H1 (cell line): ENCODE measurements at regions not wholly inside any gene's neighbourhood (a gene's known extent, or its start where the extent isn't known, plus 50 kb on each side); places are given as distances from the start of the nearest gene placed in this dataset.

Experiments used
- CTCF ChIA-PET: fragments of 300-600 bp; sonication (Branson Sonifier 250); formaldehyde crosslinking; loops from one replicate; lab custom pipeline; 2021; ENCODE audit not compliant: partially characterized antibody; lab: Charles Lee
- POLR2A ChIA-PET: fragments of 300-600 bp; sonication (Branson Sonifier 250); formaldehyde crosslinking; loops from one replicate; lab custom pipeline; 2021; ENCODE audit warnings: inconsistent platforms; ENCODE audit not compliant: partially characterized antibody; lab: Charles Lee
- DNase-seq, 2 experiments: peaks; one replicate each; pipeline versions ENCODE4 v3.0.0 to v3.0.0-alpha.2; 2010 to 2022; ENCODE audit warnings: low spot score in 2 of 2, low read depth in 1 of 2, mixed read lengths in 1 of 2
- FAIRE-seq: peaks from 2 replicates; lab custom pipeline; 2011; peaks lifted over from hg19 to GRCh38; lab: Jason Lieb, UNC
- H2AFZ ChIP-seq: 2 replicates; pipeline ENCODE4 v1.8.1; 2012; ENCODE audit warnings: low read length, inconsistent platforms
- H2AK5ac ChIP-seq: 2 replicates; pipeline ENCODE4 v1.6.1; 2013; ENCODE audit warnings: low read depth, low read length
- H2BK120ac ChIP-seq: replicated peaks from 2 replicates; pipeline ENCODE3; 2013; ENCODE audit warnings: low read depth, low read length, inconsistent platforms
- H2BK12ac ChIP-seq: 2 replicates; pipeline ENCODE4 v1.6.1; 2013; ENCODE audit warnings: low read depth, low read length
- H2BK15ac ChIP-seq: 2 replicates; pipeline ENCODE4 v1.6.1; 2013; ENCODE audit warnings: low read length
- H2BK20ac ChIP-seq: 2 replicates; pipeline ENCODE4 v1.6.1; 2013; ENCODE audit warnings: low read length
- H2BK5ac ChIP-seq: 2 replicates; pipeline ENCODE4 v1.6.1; 2013; ENCODE audit warnings: low read depth, low read length
- H3K14ac ChIP-seq: 2 replicates; pipeline ENCODE4 v1.6.1; 2013; ENCODE audit warnings: inconsistent platforms; ENCODE audit not compliant: insufficient read length
- H3K18ac ChIP-seq: 2 replicates; pipeline ENCODE4 v1.6.1; 2013; ENCODE audit warnings: low read length; ENCODE audit errors: extremely low read depth
- H3K23ac ChIP-seq: 2 replicates; pipeline ENCODE4 v1.6.1; 2013; ENCODE audit warnings: inconsistent platforms; ENCODE audit not compliant: insufficient read length
- H3K23me2 ChIP-seq: 2 replicates; pipeline ENCODE4 v1.6.1; 2013; ENCODE audit warnings: low read depth, low read length
- H3K27ac ChIP-seq: 2 replicates; pipeline ENCODE4 v1.6.1; 2011; ENCODE audit warnings: low read depth, low read length, inconsistent platforms
- H3K27me3 ChIP-seq, 4 experiments: replicated peaks in 1 of 4; 1 replicate in 1 of 4; 2 replicates in 3 of 4; pipeline versions ENCODE4 v1.6.1 to v1.8.1; 2011 to 2013; ENCODE audit warnings: low read length in 3 of 4, mild to moderate bottlenecking in 3 of 4, inconsistent platforms in 2 of 4, mixed read lengths in 2 of 4, moderate library complexity in 1 of 4; ENCODE audit not compliant: control insufficient read depth in 3 of 4, insufficient read depth in 3 of 4; ENCODE audit errors: extremely low read depth in 1 of 4
- H3K36me3 ChIP-seq, 4 experiments: 2 replicates each; pipeline versions ENCODE4 v1.6.1 to v1.8.1; 2011 to 2013; ENCODE audit warnings: mild to moderate bottlenecking in 4 of 4, low read length in 3 of 4, moderate library complexity in 2 of 4, control low read depth in 1 of 4, inconsistent platforms in 1 of 4; ENCODE audit not compliant: insufficient read depth in 4 of 4, control insufficient read depth in 2 of 4
- H3K4ac ChIP-seq: replicated peaks from 2 replicates; pipeline ENCODE3; 2013; ENCODE audit warnings: low read length, low read depth, mixed read lengths, inconsistent platforms; ENCODE audit not compliant: insufficient read length
- H3K4me1 ChIP-seq, 4 experiments: replicated peaks in 1 of 4; 1 replicate in 1 of 4; 2 replicates in 3 of 4; pipeline versions ENCODE4 v1.6.1 to v1.8.1; 2011 to 2013; ENCODE audit warnings: low read length in 3 of 4, inconsistent platforms in 2 of 4, mixed read lengths in 1 of 4; ENCODE audit not compliant: insufficient read depth in 4 of 4, control insufficient read depth in 3 of 4
- H3K4me2 ChIP-seq, 2 experiments: 2 replicates each; pipeline versions ENCODE4 v1.6.1 to v1.8.1; 2011 to 2013; ENCODE audit warnings: low read depth in 2 of 2, low read length in 2 of 2, control low read depth in 1 of 2, inconsistent platforms in 1 of 2, mild to moderate bottlenecking in 1 of 2; ENCODE audit not compliant: insufficient read depth in 1 of 2
- H3K4me3 ChIP-seq, 4 experiments: fragments of 200-600, 300-600 bp in 1 of 4; sonication (generic), shearing (Covaris generic), sonication (Bioruptor Twin) in 1 of 4; 2 replicates each; pipeline versions ENCODE4 v1.5.1 to v1.8.1; 2011 to 2016; ENCODE audit warnings: low read length in 4 of 4, low read depth in 3 of 4, control low read depth in 2 of 4, inconsistent platforms in 2 of 4, mild to moderate bottlenecking in 2 of 4, mixed read lengths in 1 of 4, moderate library complexity in 1 of 4; ENCODE audit not compliant: insufficient read depth in 2 of 4; ENCODE audit errors: extremely low read depth in 1 of 4
- H3K56ac ChIP-seq: replicated peaks from 2 replicates; pipeline ENCODE3; 2013; ENCODE audit warnings: low read depth, mild to moderate bottlenecking, mixed read lengths, low read length, inconsistent platforms; ENCODE audit not compliant: insufficient read length
- H3K79me1 ChIP-seq: 2 replicates; pipeline ENCODE4 v1.6.1; 2013; ENCODE audit warnings: low read depth, low read length, control low read depth
- H3K79me2 ChIP-seq, 2 experiments: 2 replicates each; pipeline versions ENCODE4 v1.6.1 to v1.8.1; 2012 to 2013; ENCODE audit warnings: low read length in 2 of 2, mild to moderate bottlenecking in 2 of 2, inconsistent platforms in 1 of 2; ENCODE audit not compliant: insufficient read depth in 2 of 2, control insufficient read depth in 1 of 2
- H3K9ac ChIP-seq, 4 experiments: replicated peaks in 1 of 4; 1 replicate in 1 of 4; 2 replicates in 3 of 4; pipeline versions ENCODE4 v1.6.1 to v1.8.1; 2011 to 2013; ENCODE audit warnings: low read depth in 3 of 4, low read length in 3 of 4, control low read depth in 2 of 4, mild to moderate bottlenecking in 2 of 4, moderate library complexity in 2 of 4, inconsistent platforms in 1 of 4; ENCODE audit errors: extremely low read depth in 1 of 4
- H3K9me3 ChIP-seq, 2 experiments: 2 replicates each; pipeline versions ENCODE4 v1.6.1 to v1.8.1; 2012 to 2013; ENCODE audit warnings: mild to moderate bottlenecking in 2 of 2, moderate library complexity in 2 of 2, control low read depth in 1 of 2, inconsistent platforms in 1 of 2, low read depth in 1 of 2, low read length in 1 of 2, mixed read lengths in 1 of 2; ENCODE audit not compliant: insufficient read depth in 2 of 2
- H4K20me1 ChIP-seq, 2 experiments: replicated peaks in 1 of 2; 2 replicates each; pipeline versions ENCODE3 to v1.8.1; 2011 to 2013; ENCODE audit warnings: inconsistent platforms in 2 of 2, low read length in 2 of 2, mild to moderate bottlenecking in 1 of 2; ENCODE audit not compliant: insufficient read depth in 2 of 2, control insufficient read depth in 1 of 2
- H4K5ac ChIP-seq: 2 replicates; pipeline ENCODE4 v1.6.1; 2013; ENCODE audit warnings: low read length, low read depth, mixed read lengths, inconsistent platforms; ENCODE audit not compliant: insufficient read length
- H4K8ac ChIP-seq: 2 replicates; pipeline ENCODE4 v1.8.0; 2013; ENCODE audit warnings: mild to moderate bottlenecking, moderate library complexity, low read length, inconsistent platforms; ENCODE audit not compliant: insufficient read depth; ENCODE audit errors: extremely low read depth
- H4K91ac ChIP-seq: replicated peaks from 2 replicates; pipeline ENCODE3; 2013; ENCODE audit warnings: low read length, mixed read lengths, inconsistent platforms; ENCODE audit not compliant: insufficient read length
- CBX5 ChIP-seq: fragments of 300-800, 300-1000 bp; sonication (generic); IDR thresholded peaks from 2 replicates; pipeline ENCODE4 v1.7.1; 2016; ENCODE audit warnings: antibody characterized with exemption, low read length, low read depth
- CBX8 ChIP-seq: fragments of 300-800, 300-1000 bp; sonication (generic); IDR thresholded peaks from 2 replicates; pipeline ENCODE4 v1.7.1; 2016; ENCODE audit warnings: low read depth, low read length, borderline replicate concordance
- CEBPB ChIP-seq: IDR thresholded peaks from 2 replicates; pipeline ENCODE4 v1.6.1; 2012; ENCODE audit warnings: low read depth, low read length
- E2F6 ChIP-seq: IDR thresholded peaks from 2 replicates; pipeline ENCODE4 v1.6.1; 2012; ENCODE audit warnings: inconsistent platforms
- EZH2 ChIP-seq: fragments of 200-600 bp; sonication (generic); IDR thresholded peaks from 2 replicates; pipeline ENCODE4 v1.7.1; 2012; ENCODE audit warnings: low read depth, mild to moderate bottlenecking, moderate library complexity, low read length, inconsistent platforms; ENCODE audit not compliant: severe bottlenecking
- NANOG ChIP-seq: IDR thresholded peaks from 2 replicates; pipeline ENCODE4 v1.6.1; 2011; ENCODE audit warnings: low read length, low read depth, mild to moderate bottlenecking, inconsistent platforms; ENCODE audit not compliant: insufficient read depth, poor library complexity, severe bottlenecking
- POU5F1 ChIP-seq: IDR thresholded peaks from 2 replicates; pipeline ENCODE4 v1.6.1; 2011; ENCODE audit warnings: low read depth, mild to moderate bottlenecking, low read length, moderate library complexity
- RFX5 ChIP-seq: IDR thresholded peaks from 2 replicates; pipeline ENCODE4 v1.6.1; 2011; ENCODE audit warnings: low read depth, low read length, improper control_type of control experiment, borderline replicate concordance
- RNF2 ChIP-seq: fragments of 200-900, 300-1000 bp; sonication (generic); IDR thresholded peaks from 2 replicates; pipeline ENCODE4 v1.7.1; 2016; ENCODE audit warnings: borderline replicate concordance, low read depth, mild to moderate bottlenecking, antibody characterized with exemption, low read length; ENCODE audit not compliant: poor library complexity, severe bottlenecking; ENCODE audit errors: missing control alignments
- TBP ChIP-seq: IDR thresholded peaks from 2 replicates; pipeline ENCODE4 v1.6.1; 2011; ENCODE audit warnings: low read depth, low read length, improper control_type of control experiment
- USF2 ChIP-seq: IDR thresholded peaks from 2 replicates; pipeline ENCODE4 v1.6.1; 2011; ENCODE audit warnings: low read length, improper control_type of control experiment
- YY1 ChIP-seq: IDR thresholded peaks from 2 replicates; pipeline ENCODE4 v1.6.1; 2011; ENCODE audit warnings: low read depth, mild to moderate bottlenecking, low read length
- ZNF274 ChIP-seq: IDR thresholded peaks from 2 replicates; pipeline ENCODE4 v1.7.0; 2012; ENCODE audit warnings: low read length, borderline replicate concordance; ENCODE audit errors: extremely low read depth
- WGBS, 2 experiments: shearing (Covaris generic) in 1 of 2; methylation state at CpG; one replicate each; pipeline versions ENCODE4 v1.1.6 to v1.1.7; 2013 to 2015; ENCODE audit warnings: low lambda C conversion rate in 2 of 2, mixed read lengths in 2 of 2, inconsistent platforms in 1 of 2, low coverage in 1 of 2, missing lambda C conversion rate in 1 of 2; ENCODE audit not compliant: insufficient replicate concordance in 2 of 2, insufficient coverage in 1 of 2, insufficient read length in 1 of 2; ENCODE audit errors: extremely low coverage in 1 of 2, missing lambda C conversion rate in 1 of 2; 5-methylcytosine and 5-hydroxymethylcytosine counted together

- CTCF ChIA-PET = interaction anchor here (1.1 kb wide), 1 partner anchor 12 kb away, joined by 3 read pairs; no protein-coding TSS in a partner anchor
- no peak for TF ChIP-seq YY1
- TF ChIP-seq CBX8 = no peak
- no peak for TF ChIP-seq POU5F1
- no peak for TF ChIP-seq EZH2
- no peak for TF ChIP-seq RFX5
- TF ChIP-seq RNF2 = no peak
- no peak for TF ChIP-seq USF2
- TF ChIP-seq NANOG = no peak
- no peak for TF ChIP-seq E2F6
- no peak for TF ChIP-seq ZNF274
- TF ChIP-seq CEBPB = no peak
- TF ChIP-seq TBP = no peak
- TF ChIP-seq CBX5 = no peak
These were observed 2689.2 kb downstream of the PCDH9 start for GRCh38 chr13:64540976-64541375.

More at GRCh38 chr13:64540976-64541375, 2689.2 kb downstream of the PCDH9 start:
- H4K20me1 ChIP-seq = no peaks in the 10 kb centered on the region
- no peak overlapping the region for H2AFZ ChIP-seq
- no peak overlapping the region for H3K56ac ChIP-seq
- no peak overlapping the region for H3K9ac ChIP-seq
- no peak overlapping the region for H3K4me2 ChIP-seq
- H2BK120ac ChIP-seq = no peak overlapping the region
- H3K23ac ChIP-seq = no peak overlapping the region
- H3K23me2 ChIP-seq = no peaks in the 10 kb centered on the region; the same call in 1 of the 2 replicates
- H3K79me1 ChIP-seq = no peaks in the 10 kb centered on the region
- H2BK12ac ChIP-seq = no peak overlapping the region
- no peak overlapping the region for H3K18ac ChIP-seq
- H2BK15ac ChIP-seq = no peak overlapping the region
- no peak overlapping the region for H3K14ac ChIP-seq
- H3K4me1 ChIP-seq = no peaks in the 10 kb centered on the region
- DNase-seq (no peak), FAIRE-seq (no peak)
- 62% methylated on average over 2 of the region's 2 CpGs; no CpG with 5 or more reads in 1 of the 2 experiments for WGBS, 2 experiments
- H3K4me3 ChIP-seq = no peak overlapping the region
- no peak overlapping the region for H2AK5ac ChIP-seq
- H3K79me2 ChIP-seq = no peaks in the 10 kb centered on the region
- H3K27me3 ChIP-seq = no peaks in the 10 kb centered on the region
- no peak overlapping the region for H3K27ac ChIP-seq
- no peaks in the 10 kb centered on the region for H3K36me3 ChIP-seq
- H4K91ac ChIP-seq = no peak overlapping the region
- no peaks in the 10 kb centered on the region for H3K9me3 ChIP-seq
- H4K5ac ChIP-seq = no peak overlapping the region
- POLR2A ChIA-PET = no interaction called here
- H2BK20ac ChIP-seq = no peak overlapping the region
- no peak overlapping the region for H2BK5ac ChIP-seq
- H4K8ac ChIP-seq = no peak overlapping the region
- H3K4ac ChIP-seq = no peak overlapping the region
